CD8-positive, alpha-beta memory T cell (primary cell): ENCODE measurements at regions not wholly inside any gene's neighbourhood (a gene's known extent, or its start where the extent isn't known, plus 50 kb on each side); places are given as distances from the start of the nearest gene placed in this dataset.
"Not testable (repeated sequence)": the region's sequence is repeated elsewhere in the genome, so short reads cannot be mapped to it uniquely, and the experiment has no call there.

Source experiments
- CTCF ChIA-PET: fragments of 350-600 bp; sonication (Branson Sonifier 250); formaldehyde crosslinking; loops from one replicate; lab custom pipeline; 2021; ENCODE audit warnings: antibody characterized with exemption; lab: Charles Lee
- POLR2A ChIA-PET: fragments of 350-600 bp; sonication (Branson Sonifier 250); formaldehyde crosslinking; loops from one replicate; lab custom pipeline; 2021; ENCODE audit warnings: antibody characterized with exemption; lab: Charles Lee
- DNase-seq, 5 donors: peaks; one replicate each; pipeline versions ENCODE4 v3.0.0 to v3.0.0-alpha.2; 2020 to 2022; ENCODE audit warnings: mixed read lengths in 1 of 5
- H3K27ac ChIP-seq: one replicate; pipeline ENCODE4 v1.7.0; 2013; ENCODE audit warnings: low read depth, mild to moderate bottlenecking, low read length, moderate library complexity
- H3K27me3 ChIP-seq: 2 replicates; pipeline ENCODE4 v1.7.0; 2013; ENCODE audit warnings: low read length, mild to moderate bottlenecking; ENCODE audit not compliant: insufficient read depth, poor library complexity, severe bottlenecking
- H3K36me3 ChIP-seq: 2 replicates; pipeline ENCODE4 v1.7.0; 2013; ENCODE audit warnings: mild to moderate bottlenecking, low read length, moderate library complexity; ENCODE audit not compliant: insufficient read depth
- H3K4me1 ChIP-seq: 2 replicates; pipeline ENCODE4 v1.7.0; 2013; ENCODE audit warnings: mild to moderate bottlenecking, low read length, moderate library complexity; ENCODE audit not compliant: insufficient read depth
- H3K4me3 ChIP-seq: 2 replicates; pipeline ENCODE4 v1.7.0; 2013; ENCODE audit warnings: mild to moderate bottlenecking, low read length
- H3K9me3 ChIP-seq: 2 replicates; pipeline ENCODE4 v1.7.0; 2013; ENCODE audit warnings: mild to moderate bottlenecking, low read length
- H3K27ac Mint-ChIP-seq, 8 donors: one replicate each; pipeline ENCODE4 v1.8.0; 2020 to 2021; ENCODE audit warnings: mixed read lengths in 8 of 8, mild to moderate bottlenecking in 6 of 8, inconsistent platforms in 3 of 8, moderate library complexity in 3 of 8
- H3K27me3 Mint-ChIP-seq, 2 donors: one replicate each; pipeline ENCODE4 v1.8.0; 2020 to 2021; ENCODE audit warnings: mixed read lengths in 2 of 2, mild to moderate bottlenecking in 1 of 2, moderate library complexity in 1 of 2
- H3K36me3 Mint-ChIP-seq, 3 donors: one replicate each; pipeline ENCODE4 v1.8.0; 2020 to 2021; ENCODE audit warnings: mixed read lengths in 3 of 3, inconsistent platforms in 1 of 3, mild to moderate bottlenecking in 1 of 3
- H3K4me1 Mint-ChIP-seq, 3 donors: one replicate each; pipeline ENCODE4 v1.8.0; 2020 to 2021; ENCODE audit warnings: mixed read lengths in 3 of 3, inconsistent platforms in 1 of 3, mild to moderate bottlenecking in 1 of 3
- H3K4me3 Mint-ChIP-seq, 7 donors: one replicate each; pipeline ENCODE4 v1.8.0; 2020 to 2021; ENCODE audit warnings: mixed read lengths in 7 of 7, mild to moderate bottlenecking in 6 of 7, moderate library complexity in 4 of 7, inconsistent platforms in 2 of 7
- H3K9me3 Mint-ChIP-seq, 5 donors: one replicate each; pipeline ENCODE4 v1.8.0; 2020 to 2022; ENCODE audit warnings: mixed read lengths in 5 of 5, mild to moderate bottlenecking in 3 of 5, moderate library complexity in 2 of 5, inconsistent platforms in 1 of 5

GRCh38 chr2:201946746-201947145 lies 86.9 kb upstream of the FZD7 start:
- H3K4me1 ChIP-seq, H3K9me3 Mint-ChIP-seq, H3K27ac Mint-ChIP-seq, H3K4me3 Mint-ChIP-seq, CTCF ChIA-PET, H3K4me1 Mint-ChIP-seq, H3K36me3 Mint-ChIP-seq, H3K27ac ChIP-seq, H3K9me3 ChIP-seq, H3K36me3 ChIP-seq, POLR2A ChIA-PET, DNase-seq, H3K27me3 ChIP-seq, H3K4me3 ChIP-seq: not testable (repeated sequence)
- H3K27me3 Mint-ChIP-seq: peaks cover 0 to 33% of the 10 kb centered on the region in 2 donors

- no peaks in the 10 kb centered on the region for H3K27me3 ChIP-seq
- no peak overlapping the region for H3K4me3 ChIP-seq
- H3K27ac ChIP-seq: no peak overlapping the region
- DNase-seq: no peak
- H3K36me3 ChIP-seq: no peaks in the 10 kb centered on the region
- Mint-ChIP-seq H3K4me3 (no peak overlapping the region), H3K9me3 (peaks cover 0 to 1% (median 0%) of the 10 kb centered on the region in 5 donors), H3K27me3 (peaks cover 0 to 33% of the 10 kb centered on the region in 2 donors), H3K27ac (no peak overlapping the region), H3K4me1 (no peaks in the 10 kb centered on the region), H3K36me3 (no peaks in the 10 kb centered on the region)
- no peaks in the 10 kb centered on the region for H3K4me1 ChIP-seq
- ChIA-PET CTCF (no interaction called here), POLR2A (no interaction called here)
- no peaks in the 10 kb centered on the region for H3K9me3 ChIP-seq
These were observed 86.4 kb upstream of the FZD7 start for GRCh38 chr2:201947287-201947686.

GRCh38 chr2:201949181-201949926 lies 84.3 kb upstream of the FZD7 start:
- DNase-seq: no peak
- H3K4me3 Mint-ChIP-seq: no peak overlapping the region
- H3K27ac Mint-ChIP-seq: no peak overlapping the region
- Histone ChIP-seq H3K27ac (no peak overlapping the region), H3K36me3 (no peaks in the 10 kb centered on the region), H3K27me3 (no peaks in the 10 kb centered on the region), H3K4me1 (no peaks in the 10 kb centered on the region), H3K9me3 (no peaks in the 10 kb centered on the region), H3K4me3 (no peak overlapping the region)
- H3K9me3 Mint-ChIP-seq: peaks cover 0 to 1% (median 0%) of the 10 kb centered on the region in 5 donors
- no peaks in the 10 kb centered on the region for H3K36me3 Mint-ChIP-seq
- peaks cover 0 to 37% of the 10 kb centered on the region in 2 donors for H3K27me3 Mint-ChIP-seq
- no peaks in the 10 kb centered on the region for H3K4me1 Mint-ChIP-seq
- CTCF ChIA-PET: no interaction called here
- POLR2A ChIA-PET: no interaction called here

DNA sequence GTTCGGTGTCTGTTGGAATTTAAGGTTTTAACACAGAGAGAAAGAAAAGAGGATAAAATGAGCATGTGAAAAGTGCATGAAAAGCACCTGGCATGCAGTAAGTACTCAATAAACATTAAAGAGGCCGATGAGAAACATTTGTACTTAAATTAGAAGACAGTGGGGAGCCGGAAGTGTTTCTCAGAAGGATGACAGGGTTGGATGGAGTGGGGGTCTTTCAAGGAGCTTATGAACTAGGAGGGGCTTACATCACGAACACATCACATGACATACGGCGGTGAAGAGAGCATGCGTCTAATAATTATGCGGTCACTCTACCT lies 83.8 kb upstream of the FZD7 start:
- ChIA-PET CTCF (no interaction called here), POLR2A (no interaction called here)
- H3K36me3 ChIP-seq: no peaks in the 10 kb centered on the region
- H3K27ac ChIP-seq: no peak overlapping the region
- Mint-ChIP-seq H3K27me3 (peaks cover 0 to 37% of the 10 kb centered on the region in 2 donors), H3K9me3 (peaks cover 0 to 1% (median 0%) of the 10 kb centered on the region in 5 donors), H3K4me3 (no peak overlapping the region), H3K36me3 (no peaks in the 10 kb centered on the region), H3K27ac (no peak overlapping the region), H3K4me1 (no peaks in the 10 kb centered on the region)
- H3K4me3 ChIP-seq: no peak overlapping the region
- H3K4me1 ChIP-seq: no peaks in the 10 kb centered on the region
- DNase-seq: no peak
- H3K9me3 ChIP-seq: no peaks in the 10 kb centered on the region
- no peaks in the 10 kb centered on the region for H3K27me3 ChIP-seq

DNA sequence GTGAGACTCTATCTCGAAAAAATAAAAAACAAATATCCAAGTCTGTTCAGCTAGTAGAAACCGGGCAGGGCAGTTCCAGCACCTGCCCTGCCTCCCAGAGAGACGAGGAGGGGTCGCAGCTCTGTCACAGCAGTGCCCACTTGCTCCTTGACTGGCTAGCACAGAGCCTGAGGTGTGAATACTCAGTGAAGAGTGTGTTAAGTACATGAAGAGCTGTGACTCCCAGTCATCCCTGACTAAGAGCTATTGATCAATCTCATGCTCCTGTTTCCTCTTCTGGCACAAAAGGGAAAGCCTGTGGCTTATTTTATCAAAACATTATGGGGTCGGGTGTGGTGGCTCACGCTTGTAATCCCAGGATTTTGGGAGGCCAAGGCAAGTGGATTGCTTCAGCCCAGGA lies 83.0 kb upstream of the FZD7 start:
- Mint-ChIP-seq H3K4me1 (no peaks in the 10 kb centered on the region), H3K9me3 (peaks cover 0 to 1% (median 0%) of the 10 kb centered on the region in 5 donors), H3K4me3 (no peak overlapping the region), H3K36me3 (no peaks in the 10 kb centered on the region), H3K27me3 (peaks cover 0 to 43% of the 10 kb centered on the region in 2 donors), H3K27ac (no peak overlapping the region)
- ChIA-PET CTCF (no interaction called here), POLR2A (no interaction called here)
- Histone ChIP-seq H3K36me3 (no peaks in the 10 kb centered on the region), H3K27me3 (no peaks in the 10 kb centered on the region), H3K9me3 (no peaks in the 10 kb centered on the region), H3K4me3 (no peak overlapping the region), H3K27ac (no peak overlapping the region), H3K4me1 (no peaks in the 10 kb centered on the region)
- DNase-seq: no peak

DNA sequence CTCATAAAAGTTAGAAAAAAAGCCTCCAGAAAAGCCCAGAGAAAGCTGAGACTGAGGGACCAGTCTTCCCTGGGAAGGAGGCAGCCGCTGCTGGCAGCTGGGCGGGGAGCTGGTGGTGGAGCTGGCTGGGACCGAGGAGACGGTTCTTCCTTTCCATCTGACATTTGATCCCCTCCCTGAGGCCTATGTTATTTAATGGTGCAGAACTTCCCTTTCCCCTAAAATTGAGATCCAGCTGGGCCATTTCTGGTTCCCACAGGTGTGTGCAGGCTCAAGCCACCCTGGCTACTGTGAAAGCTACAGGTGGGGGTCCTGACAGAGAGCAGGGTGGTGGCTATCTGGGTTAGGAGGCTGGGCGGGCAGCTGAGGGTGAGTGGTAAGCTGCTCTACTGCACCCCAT lies 81.5 kb upstream of the FZD7 start:
- H3K36me3 Mint-ChIP-seq: no peaks in the 10 kb centered on the region
- Histone ChIP-seq H3K36me3 (no peaks in the 10 kb centered on the region), H3K4me3 (no peak overlapping the region), H3K27ac (no peak overlapping the region), H3K4me1 (no peaks in the 10 kb centered on the region), H3K9me3 (no peaks in the 10 kb centered on the region), H3K27me3 (no peaks in the 10 kb centered on the region)
- no peak for DNase-seq
- peaks cover 0 to 1% (median 0%) of the 10 kb centered on the region in 5 donors for H3K9me3 Mint-ChIP-seq
- no peaks in the 10 kb centered on the region for H3K4me1 Mint-ChIP-seq
- peaks cover 1 to 34% of the 10 kb centered on the region in 2 donors for H3K27me3 Mint-ChIP-seq
- CTCF ChIA-PET: interaction anchor here (0.6 to 1.0 kb wide), 2 partner anchors 37 to 93 kb away, joined by 3 read pairs; no protein-coding TSS in a partner anchor
- POLR2A ChIA-PET: no interaction called here
- no peak overlapping the region for H3K27ac Mint-ChIP-seq
- no peak overlapping the region for H3K4me3 Mint-ChIP-seq

- H3K4me3 Mint-ChIP-seq: no peak overlapping the region
- no peak for DNase-seq
- no peaks in the 10 kb centered on the region for H3K27me3 ChIP-seq
- POLR2A ChIA-PET: no interaction called here
- CTCF ChIA-PET: no interaction called here
- peaks cover 1 to 30% of the 10 kb centered on the region in 2 donors for H3K27me3 Mint-ChIP-seq
- H3K4me1 Mint-ChIP-seq: no peaks in the 10 kb centered on the region
- H3K36me3 Mint-ChIP-seq: no peaks in the 10 kb centered on the region
- no peak overlapping the region for H3K27ac Mint-ChIP-seq
- peaks cover 0 to 1% (median 0%) of the 10 kb centered on the region in 5 donors for H3K9me3 Mint-ChIP-seq
- no peak overlapping the region for H3K27ac ChIP-seq
- no peaks in the 10 kb centered on the region for H3K9me3 ChIP-seq
- no peaks in the 10 kb centered on the region for H3K4me1 ChIP-seq
- H3K4me3 ChIP-seq: no peak overlapping the region
- H3K36me3 ChIP-seq: no peaks in the 10 kb centered on the region
These were observed 80.3 kb upstream of the FZD7 start for GRCh38 chr2:201953396-201953795.

- no peaks in the 10 kb centered on the region for H3K36me3 ChIP-seq
- ChIA-PET POLR2A (no interaction called here), CTCF (no interaction called here)
- H3K27me3 Mint-ChIP-seq: peaks cover 1 to 27% of the 10 kb centered on the region in 2 donors
- no peak overlapping the region for H3K4me3 Mint-ChIP-seq
- H3K9me3 Mint-ChIP-seq: peaks cover 0 to 1% (median 0%) of the 10 kb centered on the region in 5 donors
- H3K27me3 ChIP-seq: no peaks in the 10 kb centered on the region
- H3K36me3 Mint-ChIP-seq: no peaks in the 10 kb centered on the region
- DNase-seq: no peak
- no peaks in the 10 kb centered on the region for H3K9me3 ChIP-seq
- no peaks in the 10 kb centered on the region for H3K4me1 ChIP-seq
- H3K4me3 ChIP-seq: no peak overlapping the region
- no peak overlapping the region for H3K27ac ChIP-seq
- H3K4me1 Mint-ChIP-seq: no peaks in the 10 kb centered on the region
- no peak overlapping the region for H3K27ac Mint-ChIP-seq
These were observed 79.8 kb upstream of the FZD7 start for GRCh38 chr2:201953880-201954279.
